HG02970 (cell line): ENCODE measurements at regions not wholly inside any gene's neighbourhood (a gene's known extent, or its start where the extent isn't known, plus 50 kb on each side); places are given as distances from the start of the nearest gene placed in this dataset.
"Not testable (repeated sequence)": the region's sequence is repeated elsewhere in the genome, so short reads cannot be mapped to it uniquely, and the experiment has no call there.

Experiments
- ATAC-seq: cut with Tn5 transposase; IDR thresholded peaks from one replicate; pipeline ENCODE4 v1.9.1; 2021; ENCODE audit warnings: mild to moderate bottlenecking, moderate library complexity, moderate number of reproducible peaks; ENCODE audit not compliant: unreplicated experiment, low FRiP score

GRCh38 chr5:33129309-33129708, 311.5 kb upstream of the TARS1 start:
- no peak for ATAC-seq

GRCh38 chr5:33136785-33137184, 304.0 kb upstream of the TARS1 start:
- ATAC-seq: no peak

- ATAC-seq: not testable (repeated sequence)
Measured at GRCh38 chr5:33138145-33138544, 302.6 kb upstream of the TARS1 start.

- ATAC-seq: no peak
Measured at GRCh38 chr5:33143405-33144123, 297.2 kb upstream of the TARS1 start.

GRCh38 chr5:33146881-33147280, 293.9 kb upstream of the TARS1 start:
- ATAC-seq: no peak

- no peak for ATAC-seq
Measured at GRCh38 chr5:33148076-33148513, 292.7 kb upstream of the TARS1 start.

GRCh38 chr5:33153372-33153771, 287.4 kb upstream of the TARS1 start:
- ATAC-seq: no peak

GRCh38 chr5:33153831-33154230, 286.9 kb upstream of the TARS1 start:
- ATAC-seq: no peak

GRCh38 chr5:33160871-33161270, 279.9 kb upstream of the TARS1 start:
- ATAC-seq: no peak

- ATAC-seq: no peak
Measured at GRCh38 chr5:33161421-33161820, 279.3 kb upstream of the TARS1 start.

- ATAC-seq: no peak
Measured at GRCh38 chr5:33162057-33162456, 278.7 kb upstream of the TARS1 start.

GRCh38 chr5:33166522-33166921, 274.2 kb upstream of the TARS1 start:
- no peak for ATAC-seq

GRCh38 chr5:33166948-33167347, 273.8 kb upstream of the TARS1 start:
- ATAC-seq: no peak

- no peak for ATAC-seq
Measured at GRCh38 chr5:33167541-33167940, 273.2 kb upstream of the TARS1 start.

GRCh38 chr5:33170411-33170810, 270.4 kb upstream of the TARS1 start:
- no peak for ATAC-seq

- no peak for ATAC-seq
Measured at GRCh38 chr5:33174383-33174782, 266.4 kb upstream of the TARS1 start.

GRCh38 chr5:33179301-33179700, 261.5 kb upstream of the TARS1 start:
- ATAC-seq: no peak

- ATAC-seq: no peak
Measured at GRCh38 chr5:33180900-33181299, 259.9 kb upstream of the TARS1 start.

GRCh38 chr5:33182986-33183385, 257.8 kb upstream of the TARS1 start:
- ATAC-seq: no peak

- no peak for ATAC-seq
Measured at GRCh38 chr5:33184367-33184766, 256.4 kb upstream of the TARS1 start.

GRCh38 chr5:33188089-33188488, 252.7 kb upstream of the TARS1 start:
- no peak for ATAC-seq

- no peak for ATAC-seq
Measured at GRCh38 chr5:33194914-33195313, 245.9 kb upstream of the TARS1 start.
